ENCODE measurements at regions not wholly inside any gene's neighbourhood (a gene's known extent, or its start where the extent isn't known, plus 50 kb on each side); places are given as distances from the start of the nearest gene placed in this dataset.
A peak's percentile ranks its signal among the peaks of the same experiment; 100 is the strongest.
"Not testable (repeated sequence)": the region's sequence is repeated elsewhere in the genome, so short reads cannot be mapped to it uniquely, and the experiment has no call there.

- not testable (repeated sequence) for DNase-seq (ENCODE audit: low read depth)
These were observed 138.8 kb upstream of the ZNF469 start for GRCh38 chr16:88243921-88244320.

- not testable (repeated sequence) for DNase-seq (ENCODE audit: low read depth)
These were observed 137.3 kb upstream of the ZNF469 start for GRCh38 chr16:88245241-88246081.

- not testable (repeated sequence) for DNase-seq (ENCODE audit: low read depth)
These were observed 135.7 kb upstream of the ZNF469 start for GRCh38 chr16:88246955-88247582.

- DNase-seq (ENCODE audit: low read depth): not testable (repeated sequence)
These were observed 135.2 kb upstream of the ZNF469 start for GRCh38 chr16:88247583-88247966.

DNA sequence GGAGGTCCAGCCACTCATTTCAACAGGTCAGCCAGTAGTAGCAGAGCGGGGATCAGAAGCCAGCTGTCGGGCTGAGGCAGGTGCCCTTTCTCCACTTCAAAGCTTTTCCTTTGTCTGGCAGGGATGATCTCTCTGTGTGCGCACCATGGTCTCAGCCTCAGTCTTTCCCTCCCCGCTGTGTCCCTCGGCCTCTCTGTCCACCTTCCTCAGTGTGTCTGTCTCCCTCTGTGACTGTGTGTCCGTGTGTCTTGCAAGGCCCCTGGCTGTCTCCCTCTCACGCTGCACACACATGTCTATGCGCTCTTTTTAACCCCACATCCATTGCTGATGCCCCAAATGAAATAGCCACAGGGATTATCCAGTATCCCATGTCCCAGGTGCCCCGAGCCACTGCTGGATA, 134.0 kb upstream of the ZNF469 start:
- not testable (repeated sequence) for DNase-seq (ENCODE audit: low read depth)

- DNase-seq (ENCODE audit: low read depth): not testable (repeated sequence)
These were observed 132.4 kb upstream of the ZNF469 start for GRCh38 chr16:88250381-88250780.

DNA sequence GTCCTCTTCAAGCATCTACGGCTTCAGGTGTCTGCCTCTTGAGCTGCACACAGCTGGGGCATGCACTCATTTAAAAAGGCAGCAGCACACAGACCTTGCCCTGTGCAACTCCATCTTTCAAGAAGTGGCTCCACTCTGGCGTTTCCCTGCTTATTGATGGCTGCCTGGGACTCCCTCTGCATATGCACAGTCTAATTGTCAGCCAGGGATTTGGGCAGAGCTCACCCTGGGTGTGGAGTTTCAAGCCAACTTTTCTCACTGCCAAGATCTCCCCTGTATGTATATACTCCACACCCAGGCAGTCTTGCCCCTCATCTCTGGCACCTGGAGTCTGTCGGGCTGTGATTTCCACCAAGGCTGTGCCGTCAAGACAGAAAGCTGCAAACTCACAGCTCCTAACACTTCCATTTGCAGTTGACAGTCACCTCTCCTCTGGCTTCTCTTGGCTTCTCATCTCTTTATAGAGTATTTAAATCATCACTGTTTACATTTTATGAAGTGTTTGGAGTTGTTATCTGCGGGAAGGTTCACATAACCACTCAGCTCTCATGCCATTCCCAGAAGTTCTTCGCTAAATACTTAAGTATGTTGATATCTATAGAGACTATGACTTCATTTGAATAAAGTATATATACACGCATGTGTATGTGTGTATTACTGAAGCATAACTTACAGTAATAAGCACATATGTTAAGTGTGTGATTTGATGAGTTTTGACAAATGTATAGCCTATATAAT, 130.5 kb upstream of the ZNF469 start:
- DNase-seq (ENCODE audit: low read depth): not testable (repeated sequence)

DNA sequence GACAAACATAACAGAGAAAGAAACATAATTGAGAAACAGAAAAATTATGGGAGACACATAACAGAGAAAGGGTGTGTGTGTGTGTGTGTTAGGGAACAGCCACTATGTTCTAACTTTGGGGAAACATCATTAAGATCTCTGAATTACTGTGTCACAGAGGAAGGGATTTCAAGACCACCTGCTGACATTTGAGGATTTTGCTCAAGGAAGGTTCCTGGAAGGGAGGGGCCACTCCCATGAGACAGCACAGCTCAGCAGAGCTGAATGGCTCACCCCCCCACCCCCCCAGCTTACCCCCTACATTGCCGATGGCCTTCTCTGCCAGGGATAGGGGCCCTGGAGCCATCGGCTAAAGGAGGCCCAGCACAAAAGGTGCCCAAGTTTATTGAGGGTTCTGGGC, 124.6 kb upstream of the ZNF469 start:
- not testable (repeated sequence) for DNase-seq (ENCODE audit: low read depth)

DNA sequence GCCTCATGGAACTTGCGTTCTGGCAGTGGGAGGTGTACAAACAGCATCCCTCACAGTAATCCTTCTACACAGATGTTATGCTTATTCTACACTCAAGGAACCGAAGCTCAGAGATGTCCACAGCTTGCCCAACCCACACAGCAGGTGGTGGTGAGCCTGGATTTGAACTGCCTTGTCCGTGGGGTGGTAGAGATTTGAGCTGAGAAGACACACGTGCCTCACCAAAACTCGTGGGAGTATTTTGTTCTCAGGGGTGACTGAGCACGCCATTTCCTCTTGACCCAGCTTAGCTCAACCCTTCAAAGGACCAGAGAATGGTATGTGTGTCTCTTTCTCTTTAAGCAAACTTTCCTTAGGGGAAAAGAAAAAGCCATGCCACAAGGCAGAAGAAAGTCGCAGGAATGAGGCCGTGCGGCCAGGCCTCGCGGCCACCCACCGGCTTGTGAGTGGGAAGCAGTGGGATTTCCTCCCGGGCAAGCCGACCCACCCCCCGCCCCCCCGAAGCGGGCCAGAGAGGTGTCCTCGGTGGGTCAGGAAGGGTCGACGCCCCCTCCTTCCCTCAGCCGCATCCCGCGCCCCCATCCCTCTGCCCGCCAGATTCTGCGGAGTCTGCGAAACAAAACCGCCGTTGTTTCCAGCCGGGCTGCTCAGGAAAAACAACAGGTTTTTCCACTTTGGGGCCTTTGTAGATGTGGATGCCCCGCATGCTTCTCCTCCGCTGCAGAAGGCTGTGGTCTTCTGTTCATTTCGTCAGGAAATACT, 123.8 kb upstream of the ZNF469 start:
- DNase-seq (ENCODE audit: low read depth): not testable (repeated sequence)

GRCh38 chr16:88259538-88259937, 123.2 kb upstream of the ZNF469 start:
- DNase-seq (ENCODE audit: low read depth): not testable (repeated sequence)

- not testable (repeated sequence) for DNase-seq (ENCODE audit: low read depth)
These were observed 122.6 kb upstream of the ZNF469 start for GRCh38 chr16:88260146-88260545.

DNA sequence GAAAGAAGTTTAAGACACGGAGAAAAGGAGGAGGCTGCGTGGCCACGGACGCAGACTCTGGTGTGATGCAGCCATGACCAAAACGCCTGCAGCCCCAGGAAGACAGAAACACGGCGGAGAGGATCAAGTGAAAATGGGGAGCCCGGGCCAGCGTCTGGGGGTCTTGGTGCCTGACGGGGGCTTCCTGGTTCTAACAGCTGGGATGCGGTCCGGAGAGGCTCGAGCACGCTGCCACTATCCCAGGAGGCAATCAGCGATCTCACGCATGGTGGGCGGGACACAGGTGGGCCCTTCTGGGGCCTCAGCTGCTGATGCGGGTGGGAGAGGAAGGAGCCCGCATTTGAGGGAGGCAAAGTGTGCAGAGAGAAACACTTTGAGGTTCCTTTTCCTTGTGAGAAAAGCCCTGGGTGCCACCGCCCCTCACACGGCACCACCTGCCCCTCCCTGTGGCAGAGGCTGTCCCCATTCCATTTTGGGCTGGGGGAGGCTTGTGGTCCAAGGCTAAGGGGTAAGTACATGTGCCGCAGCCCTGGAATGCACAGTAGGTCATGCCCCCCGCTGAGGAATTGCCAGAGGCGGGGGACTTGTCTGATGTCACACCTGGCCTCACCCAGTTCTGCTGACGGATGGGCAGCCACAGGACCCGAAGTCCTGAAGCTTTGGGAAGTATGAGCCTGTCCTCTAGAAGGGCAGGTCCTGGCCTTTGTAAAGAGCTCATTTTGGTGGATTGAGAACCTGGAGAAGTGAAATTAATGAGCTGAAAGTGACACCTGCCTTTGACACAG, 121.7 kb upstream of the ZNF469 start:
- DNase-seq (ENCODE audit: low read depth): not testable (repeated sequence)

GRCh38 chr16:88261814-88262605, 120.7 kb upstream of the ZNF469 start:
- not testable (repeated sequence) for DNase-seq (ENCODE audit: low read depth)

- DNase-seq (ENCODE audit: low read depth): not testable (repeated sequence)
These were observed 119.7 kb upstream of the ZNF469 start for GRCh38 chr16:88262858-88263563.

DNA sequence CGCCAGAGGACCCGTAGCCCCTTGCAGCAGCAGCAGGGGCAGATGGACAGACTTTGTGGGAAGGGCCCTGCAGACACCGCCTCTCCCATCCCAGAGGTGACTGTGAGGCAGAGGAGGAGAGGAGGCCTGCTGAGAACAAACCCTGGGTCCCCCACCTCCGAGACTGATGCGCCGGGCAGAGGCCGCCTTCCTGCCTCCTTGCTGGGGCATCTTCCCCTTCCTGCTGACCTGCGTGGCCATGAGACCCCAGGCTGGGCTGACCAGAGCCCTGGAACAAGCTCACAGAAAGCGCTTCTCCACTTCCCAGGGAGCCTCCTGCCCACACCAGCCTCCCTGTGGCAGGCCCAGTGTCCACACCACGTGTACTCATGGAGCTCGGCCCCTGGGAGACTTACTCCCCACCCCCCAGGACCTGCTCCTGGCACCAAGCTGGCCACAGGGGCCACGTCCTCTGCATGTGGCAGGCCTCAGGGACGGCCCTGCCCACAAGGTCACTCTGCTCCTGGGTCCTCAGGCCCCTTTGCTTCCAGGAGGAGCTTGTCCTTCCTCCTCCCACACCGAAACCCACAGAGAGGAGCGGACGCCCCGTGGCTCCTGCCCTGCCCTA, 119.0 kb upstream of the ZNF469 start:
- not testable (repeated sequence) for DNase-seq (ENCODE audit: low read depth)

GRCh38 chr16:88264641-88265285, 118.0 kb upstream of the ZNF469 start:
- peak; percentile 17 for DNase-seq (ENCODE audit: low read depth)

DNA sequence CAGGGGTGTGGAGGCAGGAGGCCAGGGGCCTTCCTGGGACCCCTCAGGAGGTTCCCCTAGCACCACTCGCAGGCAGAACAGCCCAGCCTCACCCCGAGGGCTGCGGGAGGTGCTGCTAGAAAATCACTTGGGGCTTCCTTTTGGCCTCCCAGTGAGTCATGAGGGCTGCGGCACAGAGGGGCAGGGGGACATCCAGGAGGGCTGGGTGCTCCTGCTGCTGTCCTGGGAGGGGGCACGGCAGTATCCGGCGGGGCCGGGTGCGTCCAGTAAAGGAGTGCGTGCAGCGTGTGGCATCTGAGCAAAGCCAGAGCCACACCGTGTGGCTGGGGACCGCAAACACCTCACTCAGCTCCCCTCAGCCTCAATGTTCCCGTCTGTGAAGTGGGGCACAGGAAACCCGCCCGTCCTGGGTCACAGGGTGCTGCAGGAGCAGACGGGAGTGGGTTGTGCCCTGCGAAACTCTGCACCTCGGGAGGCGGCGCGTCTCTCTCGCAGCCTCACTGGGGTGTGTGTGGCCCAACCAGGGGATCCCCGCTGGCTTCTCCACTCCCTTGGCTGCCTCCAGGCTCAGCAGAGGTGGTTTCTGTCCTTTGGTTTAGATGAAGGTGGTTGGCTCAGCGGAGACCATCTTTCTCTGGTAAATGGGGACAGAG, 117.3 kb upstream of the ZNF469 start:
- DNase-seq (ENCODE audit: low read depth): not testable (repeated sequence)

DNA sequence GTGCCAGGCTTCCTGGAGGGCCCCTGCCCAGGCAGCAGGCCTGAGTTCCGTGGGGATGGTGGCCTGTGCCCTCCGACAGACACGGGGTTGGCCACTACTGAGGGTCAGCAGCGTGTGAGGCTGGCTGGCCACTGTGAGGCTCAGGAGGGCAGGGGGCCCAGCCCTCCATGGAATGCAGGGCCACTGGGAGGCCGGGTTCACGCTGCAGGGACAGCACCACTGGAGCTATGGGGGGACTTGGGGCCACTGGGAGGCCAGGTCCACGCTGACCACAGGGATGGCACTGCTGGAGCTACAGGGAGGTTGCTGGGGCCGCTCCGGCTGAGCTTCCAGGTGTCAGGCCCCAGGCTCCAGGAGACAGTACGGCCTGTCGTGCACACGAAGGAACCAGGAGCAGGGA, 116.7 kb upstream of the ZNF469 start:
- not testable (repeated sequence) for DNase-seq (ENCODE audit: low read depth)

All from activated T-cell treated with anti-CD3 and anti-CD28 coated beads for 24 hours (primary cell).